ENCODE measurements at regions not wholly inside any gene's neighbourhood (a gene's known extent, or its start where the extent isn't known, plus 50 kb on each side); places are given as distances from the start of the nearest gene placed in this dataset.
A peak's percentile ranks its signal among the peaks of the same experiment; 100 is the strongest.

- DNase-seq: no peak
Measured at GRCh38 chr13:39970177-39970846, 314.9 kb downstream of the COG6 start.

GRCh38 chr13:39971526-39971925 is 316.1 kb downstream of the COG6 start:
- DNase-seq: no peak

GRCh38 chr13:39976481-39976880 is 321.0 kb downstream of the COG6 start:
- DNase-seq: no peak

GRCh38 chr13:39981056-39981455 is 325.6 kb downstream of the COG6 start:
- DNase-seq: peak; percentile 4

- no peak for DNase-seq
Measured at GRCh38 chr13:39982745-39983144, 327.3 kb downstream of the COG6 start.

- peak; percentile 3 for DNase-seq
Measured at GRCh38 chr13:39985071-39985470, 329.6 kb downstream of the COG6 start.

- DNase-seq: no peak
Measured at GRCh38 chr13:39988351-39988750, 332.9 kb downstream of the COG6 start.

GRCh38 chr13:39998166-39998565 is 342.7 kb downstream of the COG6 start:
- no peak for DNase-seq

- DNase-seq: no peak
Measured at GRCh38 chr13:40002016-40002415, 346.6 kb downstream of the COG6 start.

GRCh38 chr13:40013554-40013953 is 358.1 kb downstream of the COG6 start:
- no peak for DNase-seq

GRCh38 chr13:40016953-40017660 is 361.6 kb downstream of the COG6 start:
- DNase-seq: no peak

GRCh38 chr13:40017662-40018262 is 362.3 kb downstream of the COG6 start:
- no peak for DNase-seq

GRCh38 chr13:40023595-40024203 is 368.2 kb downstream of the COG6 start:
- peak; percentile 33 for DNase-seq

- DNase-seq: no peak
Measured at GRCh38 chr13:40024204-40024966, 368.9 kb downstream of the COG6 start.

GRCh38 chr13:40024967-40025714 is 369.7 kb downstream of the COG6 start:
- peak; percentile 3 for DNase-seq

GRCh38 chr13:40026174-40026585 is 370.7 kb downstream of the COG6 start:
- DNase-seq: no peak

- no peak for DNase-seq
Measured at GRCh38 chr13:40026741-40027140, 371.3 kb downstream of the COG6 start.

- no peak for DNase-seq
Measured at GRCh38 chr13:40028446-40028845, 373.0 kb downstream of the COG6 start.

GRCh38 chr13:40031031-40031430 is 375.6 kb downstream of the COG6 start:
- DNase-seq: peak; percentile 55

GRCh38 chr13:40039061-40039460 is 383.6 kb downstream of the COG6 start:
- DNase-seq: no peak

- no peak for DNase-seq
Measured at GRCh38 chr13:40042991-40043390, 387.5 kb downstream of the COG6 start.

GRCh38 chr13:40043764-40044163 is 388.3 kb downstream of the COG6 start:
- DNase-seq: no peak
